ENCODE measurements at regions not wholly inside any gene's neighbourhood (a gene's known extent, or its start where the extent isn't known, plus 50 kb on each side); places are given as distances from the start of the nearest gene placed in this dataset.

DNA sequence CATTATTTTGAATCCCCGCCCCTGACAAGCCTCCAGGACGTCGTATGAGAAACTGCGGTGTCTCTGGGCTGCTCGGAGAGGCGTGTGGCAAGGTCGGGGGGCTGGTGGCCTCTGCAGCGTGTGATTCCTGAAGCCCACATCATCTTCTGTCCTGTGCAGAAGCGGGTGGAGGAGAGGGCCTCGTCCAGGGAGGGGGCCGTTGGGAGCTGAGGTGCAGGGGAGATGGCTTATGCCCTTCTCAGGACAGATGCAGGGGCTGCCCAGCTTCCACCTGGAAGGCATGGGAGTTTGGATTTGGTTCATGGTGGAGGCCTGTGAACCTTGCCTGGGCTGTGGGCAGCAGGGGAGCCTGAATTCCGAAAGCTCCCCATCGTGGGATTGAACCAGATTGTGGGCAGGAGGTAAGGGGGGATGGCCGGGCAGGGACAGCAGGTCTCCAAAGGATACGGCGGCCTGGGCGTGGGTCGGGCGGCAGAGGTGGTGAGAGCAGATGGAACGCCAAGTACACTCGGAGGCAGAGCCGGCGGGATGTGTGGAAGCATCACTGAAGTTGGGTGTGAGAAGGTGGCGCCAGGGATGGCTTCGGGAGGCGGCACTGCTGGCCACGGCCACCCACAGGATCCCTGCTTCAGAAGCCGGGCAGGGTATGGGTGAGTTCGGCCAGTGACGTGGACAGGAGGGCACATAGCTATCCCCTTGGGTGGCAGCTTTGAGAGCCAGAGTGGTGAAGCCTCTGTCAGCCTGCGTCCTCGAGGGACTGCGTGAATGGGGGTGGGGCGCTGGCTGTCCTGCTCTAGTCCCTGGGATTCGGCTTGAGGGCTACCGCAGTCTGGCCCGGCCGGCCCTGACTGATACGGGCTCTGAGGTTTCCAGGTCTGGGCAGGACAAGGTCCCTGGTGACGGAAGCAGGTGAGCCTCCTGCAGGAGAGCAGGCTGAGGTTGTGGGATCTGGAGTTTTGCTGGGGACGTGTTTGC is 76.3 kb upstream of the ADRA2C start:
- intact Hi-C loops (cut with DNase I): no loop called here
- H3K4me3 ChIP-seq: no peak overlapping the region
- no peaks in the 10 kb centered on the region for H3K36me3 ChIP-seq
- WGBS: 83% methylated on average over 35 of the region's 41 CpGs
- no peak overlapping the region for H3K27ac ChIP-seq (replicated peaks in 1 of 4)
- TF ChIP-seq POLR2A (IDR thresholded peaks at IDR 0.05; ENCODE audit: low read depth) (no peak), EP300 (IDR thresholded peaks at IDR 0.05) (no peak), POLR2AphosphoS5 (IDR thresholded peaks at IDR 0.05) (no peak)
- TF ChIP-seq, protein P1, sequence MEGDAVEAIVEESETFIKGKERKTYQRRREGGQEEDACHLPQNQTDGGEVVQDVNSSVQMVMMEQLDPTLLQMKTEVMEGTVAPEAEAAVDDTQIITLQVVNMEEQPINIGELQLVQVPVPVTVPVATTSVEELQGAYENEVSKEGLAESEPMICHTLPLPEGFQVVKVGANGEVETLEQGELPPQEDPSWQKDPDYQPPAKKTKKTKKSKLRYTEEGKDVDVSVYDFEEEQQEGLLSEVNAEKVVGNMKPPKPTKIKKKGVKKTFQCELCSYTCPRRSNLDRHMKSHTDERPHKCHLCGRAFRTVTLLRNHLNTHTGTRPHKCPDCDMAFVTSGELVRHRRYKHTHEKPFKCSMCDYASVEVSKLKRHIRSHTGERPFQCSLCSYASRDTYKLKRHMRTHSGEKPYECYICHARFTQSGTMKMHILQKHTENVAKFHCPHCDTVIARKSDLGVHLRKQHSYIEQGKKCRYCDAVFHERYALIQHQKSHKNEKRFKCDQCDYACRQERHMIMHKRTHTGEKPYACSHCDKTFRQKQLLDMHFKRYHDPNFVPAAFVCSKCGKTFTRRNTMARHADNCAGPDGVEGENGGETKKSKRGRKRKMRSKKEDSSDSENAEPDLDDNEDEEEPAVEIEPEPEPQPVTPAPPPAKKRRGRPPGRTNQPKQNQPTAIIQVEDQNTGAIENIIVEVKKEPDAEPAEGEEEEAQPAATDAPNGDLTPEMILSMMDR (IDR thresholded peaks at IDR 0.05): no peak
- peaks cover 0 to 33% (median 0%) of the 10 kb centered on the region in 4 donors for H3K27me3 ChIP-seq
- no peaks in the 10 kb centered on the region for H3K4me1 ChIP-seq
- no peaks in the 10 kb centered on the region for H3K9me3 ChIP-seq
- DNase-seq (ENCODE audit: extremely low spot score): no peak

DNA sequence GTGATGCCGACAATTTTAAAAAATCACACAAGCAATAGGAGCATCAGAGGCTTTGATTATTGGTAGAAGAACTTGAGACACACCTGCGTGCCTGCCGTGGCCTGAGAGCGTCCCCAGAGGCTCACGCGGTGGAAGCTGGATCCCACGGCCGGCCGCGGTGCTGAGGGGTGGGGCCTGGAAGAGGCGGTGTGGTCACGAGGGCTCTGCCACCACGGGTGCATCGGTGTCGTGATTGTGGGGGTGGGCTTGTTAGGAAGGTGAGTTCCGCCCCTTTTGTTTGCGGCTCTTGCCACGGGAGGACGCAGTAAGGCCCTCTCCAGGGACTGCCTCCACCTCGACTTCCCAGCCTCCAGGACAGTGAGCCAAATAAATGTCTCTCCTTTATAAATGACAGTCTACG is 77.2 kb upstream of the ADRA2C start:
- no peak overlapping the region for H3K27ac ChIP-seq (replicated peaks in 1 of 4)
- no peaks in the 10 kb centered on the region for H3K4me1 ChIP-seq
- no peaks in the 10 kb centered on the region for H3K9me3 ChIP-seq
- intact Hi-C loops (cut with DNase I): no loop called here
- H3K27me3 ChIP-seq: peaks cover 0 to 42% (median 0%) of the 10 kb centered on the region in 4 donors
- no peaks in the 10 kb centered on the region for H3K36me3 ChIP-seq
- TF ChIP-seq POLR2AphosphoS5 (IDR thresholded peaks at IDR 0.05) (no peak), POLR2A (IDR thresholded peaks at IDR 0.05; ENCODE audit: low read depth) (no peak)
- TF ChIP-seq, protein P1 (IDR thresholded peaks at IDR 0.05): no peak
- WGBS: 74% methylated on average over 21 of the region's 21 CpGs
- DNase-seq (ENCODE audit: extremely low spot score): no peak
- no peak overlapping the region for H3K4me3 ChIP-seq

- Histone ChIP-seq H3K4me3 (no peak overlapping the region), H3K27me3 (peaks cover 0 to 49% (median 0%) of the 10 kb centered on the region in 4 donors), H3K27ac (replicated peaks in 1 of 4) (no peak overlapping the region), H3K36me3 (no peaks in the 10 kb centered on the region), H3K9me3 (no peaks in the 10 kb centered on the region), H3K4me1 (no peaks in the 10 kb centered on the region)
- intact Hi-C loops (cut with DNase I): no loop called here
- no peak for TF ChIP-seq POLR2AphosphoS5 (IDR thresholded peaks at IDR 0.05)
- TF ChIP-seq POLR2A (IDR thresholded peaks at IDR 0.05; ENCODE audit: low read depth): no peak
- no peak for TF ChIP-seq EP300 (IDR thresholded peaks at IDR 0.05)
- TF ChIP-seq, protein P1 (IDR thresholded peaks at IDR 0.05): no peak
- WGBS: 90% methylated on average over 20 of the region's 24 CpGs
- DNase-seq (ENCODE audit: extremely low spot score): no peak
These were observed 77.9 kb upstream of the ADRA2C start for GRCh38 chr4:3688018-3688998.

GRCh38 chr4:3687538-3687937 is 78.6 kb upstream of the ADRA2C start:
- intact Hi-C loops (cut with DNase I): no loop called here
- H3K27ac ChIP-seq (replicated peaks in 1 of 4): no peak overlapping the region
- H3K27me3 ChIP-seq: peaks cover 0 to 57% (median 0%) of the 10 kb centered on the region in 4 donors
- no peaks in the 10 kb centered on the region for H3K4me1 ChIP-seq
- no peaks in the 10 kb centered on the region for H3K9me3 ChIP-seq
- DNase-seq (ENCODE audit: extremely low spot score): no peak
- TF ChIP-seq, protein P1 (IDR thresholded peaks at IDR 0.05): no peak
- TF ChIP-seq POLR2A (IDR thresholded peaks at IDR 0.05; ENCODE audit: low read depth) (no peak), POLR2AphosphoS5 (IDR thresholded peaks at IDR 0.05) (no peak), EP300 (IDR thresholded peaks at IDR 0.05) (no peak)
- WGBS: 89% methylated on average over 4 of the region's 13 CpGs
- no peak overlapping the region for H3K4me3 ChIP-seq
- H3K36me3 ChIP-seq: no peaks in the 10 kb centered on the region
